ENCODE measurements at regions not wholly inside any gene's neighbourhood (a gene's known extent, or its start where the extent isn't known, plus 50 kb on each side); places are given as distances from the start of the nearest gene placed in this dataset.
A peak's percentile ranks its signal among the peaks of the same experiment; 100 is the strongest.

DNA sequence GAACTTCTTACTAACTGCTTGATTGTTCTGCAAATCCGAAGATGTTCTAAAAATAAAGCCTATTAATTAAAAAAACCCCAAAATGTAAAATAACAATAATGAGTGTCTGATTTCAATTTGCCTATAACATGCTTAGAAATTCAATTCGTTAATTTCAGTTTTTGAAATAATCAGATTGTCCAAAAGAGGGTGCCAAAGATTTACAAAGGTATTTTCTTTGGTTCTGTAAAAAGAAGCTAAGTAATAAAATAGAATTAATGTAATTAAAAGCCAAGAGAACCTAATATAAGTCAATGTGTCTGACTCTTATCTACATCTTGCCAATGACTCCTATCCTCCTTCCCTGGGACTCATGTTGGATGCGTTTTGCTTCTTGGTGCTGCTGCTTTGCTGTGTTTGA, 75.0 kb upstream of the CPHXL start:
- TF ChIP-seq, protein P1, sequence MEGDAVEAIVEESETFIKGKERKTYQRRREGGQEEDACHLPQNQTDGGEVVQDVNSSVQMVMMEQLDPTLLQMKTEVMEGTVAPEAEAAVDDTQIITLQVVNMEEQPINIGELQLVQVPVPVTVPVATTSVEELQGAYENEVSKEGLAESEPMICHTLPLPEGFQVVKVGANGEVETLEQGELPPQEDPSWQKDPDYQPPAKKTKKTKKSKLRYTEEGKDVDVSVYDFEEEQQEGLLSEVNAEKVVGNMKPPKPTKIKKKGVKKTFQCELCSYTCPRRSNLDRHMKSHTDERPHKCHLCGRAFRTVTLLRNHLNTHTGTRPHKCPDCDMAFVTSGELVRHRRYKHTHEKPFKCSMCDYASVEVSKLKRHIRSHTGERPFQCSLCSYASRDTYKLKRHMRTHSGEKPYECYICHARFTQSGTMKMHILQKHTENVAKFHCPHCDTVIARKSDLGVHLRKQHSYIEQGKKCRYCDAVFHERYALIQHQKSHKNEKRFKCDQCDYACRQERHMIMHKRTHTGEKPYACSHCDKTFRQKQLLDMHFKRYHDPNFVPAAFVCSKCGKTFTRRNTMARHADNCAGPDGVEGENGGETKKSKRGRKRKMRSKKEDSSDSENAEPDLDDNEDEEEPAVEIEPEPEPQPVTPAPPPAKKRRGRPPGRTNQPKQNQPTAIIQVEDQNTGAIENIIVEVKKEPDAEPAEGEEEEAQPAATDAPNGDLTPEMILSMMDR (conservative IDR thresholded peaks at IDR 0.05; ENCODE audit: low read length), result peak; percentile 56
- TF ChIP-seq EZH2phosphoT487 (IDR thresholded peaks at IDR 0.05; ENCODE audit: borderline replicate concordance), result no peak

Data from Loucy (cell line).